ENCODE measurements at regions not wholly inside any gene's neighbourhood (a gene's known extent, or its start where the extent isn't known, plus 50 kb on each side); places are given as distances from the start of the nearest gene placed in this dataset.

- no peak overlapping the region for H2AFZ ChIP-seq
- H3K9me3 ChIP-seq (ENCODE audit: insufficient read depth, low read depth) = no peaks in the 10 kb centered on the region
- no peaks in the 10 kb centered on the region for H4K20me1 ChIP-seq (ENCODE audit: insufficient read depth)
- H3K79me2 ChIP-seq (ENCODE audit: low read depth) = no peaks in the 10 kb centered on the region
- no peak overlapping the region for H3K27ac ChIP-seq
- no peaks in the 10 kb centered on the region for H3K4me1 ChIP-seq (replicated peaks; ENCODE audit: insufficient read depth)
- BruUV-seq (replicated peaks) = no TSS peak
- H3K4me2 ChIP-seq = no peak overlapping the region
- TF ChIP-seq CTCF (conservative IDR thresholded peaks at IDR 0.05) = no peak
- no peak for TF ChIP-seq EZH2 (IDR thresholded peaks at IDR 0.05; ENCODE audit: low read depth)
- H3K4me3 ChIP-seq = no peak overlapping the region
- ChIA-PET POLR2A (ENCODE audit: unreplicated experiment) (no interaction called here), CTCF (no interaction called here)
- no peaks in the 10 kb centered on the region for H3F3A ChIP-seq (ENCODE audit: insufficient read depth, low read depth)
- intact Hi-C loops (cut with micrococcal nuclease; ENCODE audit: unreplicated experiment) = no loop called here
- no peak for DNase-seq
- H3K36me3 ChIP-seq (ENCODE audit: low read depth) = no peaks in the 10 kb centered on the region
- no peaks in the 10 kb centered on the region for H3K27me3 ChIP-seq (ENCODE audit: insufficient read depth, low read depth)
- no peaks in the 10 kb centered on the region for H3K9me2 ChIP-seq (ENCODE audit: insufficient read depth)
Observed at GRCh38 chr6:66675906-66676305, 968.9 kb upstream of the EYS start.

DNA sequence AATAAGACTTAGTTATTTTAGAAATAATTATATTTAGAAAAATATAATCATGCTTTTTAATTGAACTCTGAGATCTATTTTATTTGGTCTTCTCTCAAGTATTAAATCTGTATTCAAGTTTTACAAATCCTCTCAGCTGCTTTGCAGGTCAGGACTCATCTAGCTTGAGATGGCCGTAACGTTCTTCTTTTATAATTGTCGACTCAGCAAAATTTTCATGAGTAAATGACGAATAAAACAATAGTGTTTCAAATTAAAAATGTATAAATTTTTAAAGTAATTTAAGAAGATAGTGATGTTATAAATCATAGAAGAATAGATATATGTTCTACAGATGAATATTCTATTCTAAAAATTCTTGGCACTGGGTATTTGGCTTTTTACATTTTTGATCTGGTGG lies 957.1 kb upstream of the EYS start:
- POLR2A ChIA-PET (ENCODE audit: unreplicated experiment) = no interaction called here
- Histone ChIP-seq H3F3A (ENCODE audit: insufficient read depth, low read depth) (no peaks in the 10 kb centered on the region), H3K4me3 (no peak overlapping the region), H3K36me3 (ENCODE audit: low read depth) (no peaks in the 10 kb centered on the region), H3K9me3 (ENCODE audit: insufficient read depth, low read depth) (no peaks in the 10 kb centered on the region), H3K4me2 (no peak overlapping the region), H3K4me1 (replicated peaks; ENCODE audit: insufficient read depth) (no peaks in the 10 kb centered on the region), H4K20me1 (ENCODE audit: insufficient read depth) (no peaks in the 10 kb centered on the region), H3K27ac (no peak overlapping the region), H2AFZ (no peak overlapping the region), H3K79me2 (ENCODE audit: low read depth) (no peaks in the 10 kb centered on the region), H3K9me2 (ENCODE audit: insufficient read depth) (no peaks in the 10 kb centered on the region), H3K27me3 (ENCODE audit: insufficient read depth, low read depth) (no peaks in the 10 kb centered on the region)
- DNase-seq = no peak
- no TSS peak for BruUV-seq (replicated peaks)
- intact Hi-C loops (cut with micrococcal nuclease; ENCODE audit: unreplicated experiment) = no loop called here
- CTCF ChIA-PET = no interaction called here
- TF ChIP-seq EZH2 (IDR thresholded peaks at IDR 0.05; ENCODE audit: low read depth) = no peak
- TF ChIP-seq CTCF (conservative IDR thresholded peaks at IDR 0.05) = no peak

GRCh38 chr6:66662721-66663507 lies 955.9 kb upstream of the EYS start:
- no peaks in the 10 kb centered on the region for H3K9me3 ChIP-seq (ENCODE audit: insufficient read depth, low read depth)
- H3K4me1 ChIP-seq (replicated peaks; ENCODE audit: insufficient read depth) = no peaks in the 10 kb centered on the region
- no peaks in the 10 kb centered on the region for H4K20me1 ChIP-seq (ENCODE audit: insufficient read depth)
- H3K27ac ChIP-seq = no peak overlapping the region
- no peaks in the 10 kb centered on the region for H3K79me2 ChIP-seq (ENCODE audit: low read depth)
- CTCF ChIA-PET = no interaction called here
- H3K36me3 ChIP-seq (ENCODE audit: low read depth) = no peaks in the 10 kb centered on the region
- BruUV-seq (replicated peaks) = no TSS peak
- H3K4me3 ChIP-seq = no peak overlapping the region
- DNase-seq = no peak
- TF ChIP-seq CTCF (conservative IDR thresholded peaks at IDR 0.05) = no peak
- no peak for TF ChIP-seq EZH2 (IDR thresholded peaks at IDR 0.05; ENCODE audit: low read depth)
- H3F3A ChIP-seq (ENCODE audit: insufficient read depth, low read depth) = no peaks in the 10 kb centered on the region
- POLR2A ChIA-PET (ENCODE audit: unreplicated experiment) = no interaction called here
- H3K27me3 ChIP-seq (ENCODE audit: insufficient read depth, low read depth) = no peaks in the 10 kb centered on the region
- intact Hi-C loops (cut with micrococcal nuclease; ENCODE audit: unreplicated experiment) = no loop called here
- no peak overlapping the region for H3K4me2 ChIP-seq
- H2AFZ ChIP-seq = no peak overlapping the region
- no peaks in the 10 kb centered on the region for H3K9me2 ChIP-seq (ENCODE audit: insufficient read depth)

Measured in PC-9 (cell line).